ENCODE measurements at regions not wholly inside any gene's neighbourhood (a gene's known extent, or its start where the extent isn't known, plus 50 kb on each side); places are given as distances from the start of the nearest gene placed in this dataset.

- no peak for DNase-seq (ENCODE audit: low spot score)
These were observed 160.2 kb downstream of the CYYR1 start for GRCh38 chr21:26412885-26413284.

- no peak for DNase-seq (ENCODE audit: low spot score)
These were observed 163.4 kb downstream of the CYYR1 start for GRCh38 chr21:26409735-26410134.

- DNase-seq (ENCODE audit: low spot score): no peak
These were observed 164.6 kb downstream of the CYYR1 start for GRCh38 chr21:26408511-26408910.

DNA sequence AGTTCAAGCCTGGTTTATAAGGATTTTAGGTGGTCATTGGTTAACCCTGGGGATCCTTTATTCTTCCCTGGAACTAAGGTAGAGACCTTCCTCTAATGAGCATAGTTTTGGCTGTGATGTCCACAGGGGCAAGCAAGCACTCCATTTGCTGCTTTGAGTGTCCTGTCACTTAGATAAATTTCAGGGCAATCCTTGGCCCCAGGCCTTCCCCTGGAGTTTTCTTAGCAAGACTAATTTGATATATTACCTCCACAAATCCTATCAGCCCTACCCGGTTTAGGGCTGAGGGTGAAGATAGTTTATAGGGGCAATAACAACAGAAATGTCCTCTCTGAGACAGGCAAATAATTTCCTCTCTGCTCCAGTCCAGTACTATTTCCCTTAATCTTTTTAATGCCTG, 166.6 kb downstream of the CYYR1 start:
- DNase-seq (ENCODE audit: low spot score): no peak

GRCh38 chr21:26405735-26406361, 167.2 kb downstream of the CYYR1 start:
- peak; percentile 91 for DNase-seq (ENCODE audit: low spot score)

DNA sequence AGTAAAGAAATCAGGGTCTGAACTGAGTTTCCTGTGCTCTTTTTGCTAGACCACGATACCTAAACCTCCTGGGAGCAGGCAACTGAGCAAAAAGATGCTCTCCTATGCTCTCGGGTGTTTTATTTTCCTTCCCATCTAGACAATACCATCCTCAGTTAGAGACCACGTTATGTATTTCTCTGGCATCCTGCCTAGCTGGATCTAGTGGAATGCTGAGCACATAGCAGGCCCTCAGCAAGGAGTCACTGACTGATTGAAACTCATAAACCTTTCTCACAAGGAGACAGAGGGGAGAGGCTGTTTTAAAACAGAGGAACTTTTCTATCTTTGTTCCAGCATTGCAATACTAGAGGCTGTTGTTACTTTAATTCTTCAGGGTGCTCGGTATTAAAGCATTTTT, 168.0 kb downstream of the CYYR1 start:
- no peak for DNase-seq (ENCODE audit: low spot score)

DNA sequence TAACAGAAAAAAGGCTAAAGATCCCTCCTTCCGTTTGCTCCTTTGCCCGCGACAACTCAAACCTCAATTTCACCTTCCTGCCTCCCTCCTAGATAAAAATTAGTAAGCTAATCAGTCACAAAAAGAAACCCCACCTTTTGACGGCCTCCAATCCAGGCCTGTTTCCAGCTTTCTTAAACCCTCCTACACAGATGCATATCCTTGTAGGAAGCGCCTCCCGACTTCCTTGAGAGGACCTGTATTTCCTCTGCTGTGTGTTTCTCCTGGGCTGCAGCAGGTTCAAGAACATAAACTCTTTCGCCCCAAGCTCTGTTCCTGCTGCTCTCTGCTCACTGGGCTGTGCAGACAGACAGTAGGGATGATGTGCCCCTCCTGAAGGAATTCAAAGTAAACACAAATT, 168.8 kb downstream of the CYYR1 start:
- DNase-seq (ENCODE audit: low spot score): no peak

DNA sequence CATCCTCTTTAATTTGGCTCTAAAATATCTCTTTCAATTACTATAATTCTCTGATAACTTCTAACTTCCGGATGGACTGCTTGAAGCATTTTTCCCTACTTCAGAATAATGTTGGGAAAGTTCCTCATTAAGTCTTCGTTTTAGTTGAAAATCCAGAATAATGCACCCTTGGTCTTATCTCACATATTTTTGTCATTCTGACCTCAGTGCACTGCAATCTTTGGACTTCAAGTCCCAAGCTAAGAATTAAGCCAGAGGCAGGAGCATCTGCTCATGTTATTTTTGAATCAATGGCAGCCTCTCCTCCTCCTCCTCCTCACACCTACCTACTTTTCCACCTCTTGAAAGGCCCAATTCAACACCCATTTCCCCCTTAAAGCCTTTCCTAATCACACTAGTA, 169.8 kb downstream of the CYYR1 start:
- DNase-seq (ENCODE audit: low spot score): no peak

GRCh38 chr21:26397545-26397944, 175.5 kb downstream of the CYYR1 start:
- peak; percentile 42 for DNase-seq (ENCODE audit: low spot score)

GRCh38 chr21:26394341-26394740, 178.7 kb downstream of the CYYR1 start:
- DNase-seq (ENCODE audit: low spot score): no peak

GRCh38 chr21:26391166-26391565, 181.9 kb downstream of the CYYR1 start:
- no peak for DNase-seq (ENCODE audit: low spot score)

GRCh38 chr21:26389971-26390641, 183.0 kb downstream of the CYYR1 start:
- DNase-seq (ENCODE audit: low spot score): peak; percentile 21

DNA sequence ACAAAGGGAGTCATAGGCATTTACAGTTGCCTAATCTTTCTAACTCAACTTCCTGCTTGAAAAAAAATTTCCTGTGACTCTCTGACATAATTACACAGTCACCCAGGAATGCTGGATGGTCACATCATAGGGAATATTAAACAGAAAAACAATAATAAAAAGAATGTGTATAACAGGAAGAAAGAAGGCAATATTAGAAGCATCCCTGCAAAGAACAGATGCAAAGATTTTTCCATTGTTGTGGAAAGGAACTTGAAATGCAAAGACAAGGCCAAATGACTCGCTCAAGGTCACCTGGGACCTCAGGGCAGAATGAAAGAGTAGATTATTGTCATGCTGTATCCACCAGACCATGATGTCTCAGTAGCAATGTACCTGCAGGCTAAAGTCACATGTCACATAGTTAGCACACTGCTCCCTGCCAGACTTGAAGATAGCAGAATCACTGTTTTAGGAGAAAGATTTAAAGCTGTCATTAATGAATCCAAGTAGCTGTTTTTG, 184.3 kb downstream of the CYYR1 start:
- no peak for DNase-seq (ENCODE audit: low spot score)

GRCh38 chr21:26385721-26386120, 187.4 kb downstream of the CYYR1 start:
- no peak for DNase-seq (ENCODE audit: low spot score)

GRCh38 chr21:26379561-26379960, 193.5 kb downstream of the CYYR1 start:
- DNase-seq (ENCODE audit: low spot score): no peak

- no peak for DNase-seq (ENCODE audit: low spot score)
These were observed 195.9 kb downstream of the CYYR1 start for GRCh38 chr21:26377111-26377694.

DNA sequence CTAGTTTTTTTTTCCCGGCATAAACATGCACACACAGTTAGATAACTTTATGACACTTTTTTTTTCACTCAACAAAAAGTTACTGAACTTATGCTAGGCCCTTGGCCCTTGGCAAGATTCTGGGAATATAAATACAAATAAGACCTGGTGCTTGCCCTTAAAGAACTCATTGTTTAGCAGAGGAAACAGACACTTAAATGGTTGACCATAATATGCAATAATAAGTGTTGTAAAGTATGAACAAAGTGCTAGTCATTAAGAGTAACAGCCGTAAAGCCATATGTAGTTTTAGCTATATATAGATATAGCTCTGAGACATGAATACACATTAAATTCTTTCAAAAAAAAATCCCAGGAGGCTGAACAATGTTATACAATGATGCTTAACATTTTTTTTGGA, 198.3 kb downstream of the CYYR1 start:
- no peak for DNase-seq (ENCODE audit: low spot score)

- DNase-seq (ENCODE audit: low spot score): no peak
These were observed 198.2 kb upstream of the APP start for GRCh38 chr21:26368591-26369320.

GRCh38 chr21:26366781-26367180, 196.2 kb upstream of the APP start:
- no peak for DNase-seq (ENCODE audit: low spot score)

DNA sequence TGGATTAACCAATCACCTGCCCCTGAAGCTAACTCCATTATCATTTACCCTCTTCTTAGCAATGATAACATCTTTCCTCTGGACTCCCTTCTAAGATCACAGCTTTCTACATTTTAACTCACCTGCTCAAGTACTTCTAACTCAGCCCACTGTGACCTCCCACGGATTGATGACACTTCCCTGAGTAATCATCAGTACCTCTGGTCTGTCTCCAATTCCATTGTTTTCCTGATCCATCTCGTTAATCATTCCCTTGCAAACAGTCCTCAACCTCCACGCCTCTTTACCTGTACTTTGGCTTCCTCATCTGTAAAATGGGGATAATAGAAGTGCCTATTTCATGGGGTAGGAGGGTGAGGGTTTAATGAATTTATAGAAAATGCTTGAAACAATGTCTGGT, 195.3 kb upstream of the APP start:
- no peak for DNase-seq (ENCODE audit: low spot score)

DNA sequence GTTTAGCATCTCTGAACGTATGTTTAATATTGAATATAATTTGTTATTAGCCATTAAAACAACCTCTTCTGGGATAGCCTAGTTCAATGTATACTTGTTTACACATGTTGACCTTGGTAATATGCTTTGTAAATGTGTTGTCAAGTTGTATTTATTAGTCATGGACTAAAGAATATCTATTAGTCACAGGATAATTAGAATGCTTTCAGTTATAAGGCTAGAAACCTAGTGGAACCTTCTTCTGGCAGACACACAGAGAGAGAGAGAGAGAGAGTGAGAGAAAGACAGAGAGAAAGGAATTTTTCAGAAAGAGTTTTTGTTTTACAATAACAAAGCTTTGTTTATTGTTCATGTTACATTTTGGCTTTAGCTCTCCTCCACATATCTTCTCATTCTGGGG, 181.1 kb upstream of the APP start:
- DNase-seq (ENCODE audit: low spot score): no peak

GRCh38 chr21:26332867-26333266, 162.3 kb upstream of the APP start:
- DNase-seq (ENCODE audit: low spot score): no peak
